Lower leg skin (tissue), 3 donors: ENCODE measurements at regions not wholly inside any gene's neighbourhood (a gene's known extent, or its start where the extent isn't known, plus 50 kb on each side); places are given as distances from the start of the nearest gene placed in this dataset.

Source experiments
- POLR2A ChIP-seq, 2 donors: fragments of 450-650 bp; IDR thresholded peaks; one replicate each; pipeline ENCODE4 v1.6.1; 2016 to 2017; ENCODE audit warnings: antibody characterized with exemption in 2 of 2, mild to moderate bottlenecking in 1 of 2, moderate library complexity in 1 of 2
- TF ChIP-seq, protein P1 (sequence below), 3 donors: fragments of 450-650 bp; IDR thresholded peaks; one replicate each; pipeline ENCODE4 v1.5.1; 2016; ENCODE audit warnings: antibody characterized with exemption in 3 of 3, mild to moderate bottlenecking in 3 of 3, moderate library complexity in 2 of 3

DNA sequence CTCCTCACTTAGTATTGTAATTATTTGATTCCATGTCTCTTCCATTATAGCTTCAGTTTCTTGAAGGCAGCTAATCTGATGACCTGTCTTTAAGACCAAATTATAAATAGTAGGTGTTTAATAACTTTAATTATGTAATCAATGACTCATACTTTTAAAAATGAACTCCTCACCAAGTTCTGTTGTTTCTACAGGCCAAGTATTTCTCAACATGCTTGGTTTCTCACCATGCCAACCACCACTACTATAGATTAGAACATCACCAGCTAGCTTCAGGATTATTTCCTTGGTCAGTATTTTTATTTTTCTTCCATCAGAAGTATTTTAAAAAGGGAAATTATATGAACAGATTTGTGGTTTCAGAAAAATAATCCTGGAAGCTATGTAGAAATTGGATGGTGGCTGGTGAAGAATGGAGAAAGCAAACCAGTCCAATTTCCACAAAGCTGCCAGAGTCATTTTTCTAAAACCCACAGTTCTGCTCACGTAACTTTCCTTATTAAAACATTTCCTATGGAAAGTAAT, 237.7 kb upstream of the DACH1 start:
- no peak for TF ChIP-seq POLR2A (IDR thresholded peaks at IDR 0.05)
- TF ChIP-seq, protein P1, sequence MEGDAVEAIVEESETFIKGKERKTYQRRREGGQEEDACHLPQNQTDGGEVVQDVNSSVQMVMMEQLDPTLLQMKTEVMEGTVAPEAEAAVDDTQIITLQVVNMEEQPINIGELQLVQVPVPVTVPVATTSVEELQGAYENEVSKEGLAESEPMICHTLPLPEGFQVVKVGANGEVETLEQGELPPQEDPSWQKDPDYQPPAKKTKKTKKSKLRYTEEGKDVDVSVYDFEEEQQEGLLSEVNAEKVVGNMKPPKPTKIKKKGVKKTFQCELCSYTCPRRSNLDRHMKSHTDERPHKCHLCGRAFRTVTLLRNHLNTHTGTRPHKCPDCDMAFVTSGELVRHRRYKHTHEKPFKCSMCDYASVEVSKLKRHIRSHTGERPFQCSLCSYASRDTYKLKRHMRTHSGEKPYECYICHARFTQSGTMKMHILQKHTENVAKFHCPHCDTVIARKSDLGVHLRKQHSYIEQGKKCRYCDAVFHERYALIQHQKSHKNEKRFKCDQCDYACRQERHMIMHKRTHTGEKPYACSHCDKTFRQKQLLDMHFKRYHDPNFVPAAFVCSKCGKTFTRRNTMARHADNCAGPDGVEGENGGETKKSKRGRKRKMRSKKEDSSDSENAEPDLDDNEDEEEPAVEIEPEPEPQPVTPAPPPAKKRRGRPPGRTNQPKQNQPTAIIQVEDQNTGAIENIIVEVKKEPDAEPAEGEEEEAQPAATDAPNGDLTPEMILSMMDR (IDR thresholded peaks at IDR 0.05): no peak
